HCT116 (cell line): ENCODE measurements at regions not wholly inside any gene's neighbourhood (a gene's known extent, or its start where the extent isn't known, plus 50 kb on each side); places are given as distances from the start of the nearest gene placed in this dataset.

Experiments used
- ATAC-seq: fragments of 200-7000 bp; cut with Tn5 transposase; 2 replicates; pipeline ENCODE4 v1.9.1; 2020; ENCODE audit warnings: mild to moderate bottlenecking, moderate library complexity
- BruUV-seq: library from RNA; stranded (reverse); fragments of 400-500 nt; replicated peaks from 2 replicates; lab custom pipeline; 2021; lab: Mats Ljungman, UMichigan
- CTCF ChIA-PET: fragments of 300-600 bp; sonication (Branson Sonifier 250); formaldehyde crosslinking; loops from one replicate; lab custom pipeline; 2021; ENCODE audit warnings: antibody characterized with exemption; lab: Charles Lee
- POLR2A ChIA-PET: fragments of 300-600, 350-600 bp; sonication (Branson Sonifier 250); formaldehyde crosslinking; loops from one replicate; lab custom pipeline; 2021; ENCODE audit warnings: antibody characterized with exemption; lab: Charles Lee
- RAD21 ChIA-PET, 2 experiments: fragments of 300-600 bp; sonication (Branson Sonifier 250); formaldehyde crosslinking; loops; one replicate each; lab custom pipeline; 2023; ENCODE audit warnings: low total read pairs in 2 of 2; ENCODE audit not compliant: uncharacterized antibody in 2 of 2, unreplicated experiment in 2 of 2, low non-redundant PET in 1 of 2; lab: Charles Lee
- DNase-seq: peaks from one replicate; pipeline ENCODE4 v3.0.0-alpha.2; 2010; ENCODE audit warnings: low read depth, low spot score
- H2AFZ ChIP-seq: fragments of 200-600 bp; shearing (Covaris generic), sonication (generic); 2 replicates; pipeline ENCODE4 v1.6.1; 2017; ENCODE audit warnings: low read depth, mixed run types, mixed read lengths, antibody characterized with exemption, low read length; ENCODE audit not compliant: poor library complexity, severe bottlenecking
- H3K27ac ChIP-seq: 2 replicates; pipeline ENCODE4 v1.5.1; 2012; ENCODE audit warnings: low read depth, low read length
- H3K27me3 ChIP-seq: fragments of 200-600 bp; sonication (generic); 2 replicates; pipeline ENCODE4 v1.6.1; 2016; ENCODE audit warnings: mixed run types, low read length, mixed read lengths; ENCODE audit not compliant: insufficient read depth
- H3K36me3 ChIP-seq, 2 experiments: fragments of 200-500 bp in 1 of 2; fragments of 200-600 bp in 1 of 2; sonication (Bioruptor generic) in 1 of 2; sonication (generic) in 1 of 2; 2 replicates each; pipeline versions ENCODE4 v1.5.1 to v1.6.1; 2014 to 2016; ENCODE audit warnings: low read length in 2 of 2, inconsistent platforms in 1 of 2, mixed read lengths in 1 of 2, mixed run types in 1 of 2; ENCODE audit not compliant: insufficient read depth in 2 of 2, control insufficient read depth in 1 of 2
- H3K4me1 ChIP-seq, 2 experiments: fragments of 200-600 bp in 1 of 2; sonication (generic) in 1 of 2; 2 replicates each; pipeline versions ENCODE4 v1.5.1 to v1.6.1; 2012 to 2017; ENCODE audit warnings: low read length in 2 of 2, inconsistent platforms in 1 of 2, mild to moderate bottlenecking in 1 of 2, mixed read lengths in 1 of 2, mixed run types in 1 of 2, moderate library complexity in 1 of 2; ENCODE audit not compliant: insufficient read depth in 2 of 2, control insufficient read depth in 1 of 2
- H3K4me2 ChIP-seq: fragments of 200-600 bp; sonication (generic); 2 replicates; pipeline ENCODE4 v1.6.1; 2017; ENCODE audit warnings: mixed run types, low read length, mixed read lengths
- H3K4me3 ChIP-seq, 2 experiments: fragments of 200-600 bp in 1 of 2; sonication (generic) in 1 of 2; replicated peaks in 1 of 2; 2 replicates each; pipeline ENCODE4 v1.5.1; 2011 to 2016; ENCODE audit warnings: low read length in 2 of 2, control low read depth in 1 of 2, low read depth in 1 of 2, mild to moderate bottlenecking in 1 of 2, mixed read lengths in 1 of 2, mixed run types in 1 of 2
- H3K79me2 ChIP-seq: fragments of 200-600 bp; sonication (generic); 2 replicates; pipeline ENCODE4 v1.6.1; 2017; ENCODE audit warnings: mild to moderate bottlenecking, mixed run types, low read length, moderate library complexity, mixed read lengths; ENCODE audit not compliant: insufficient read depth
- H3K9ac ChIP-seq: fragments of 200-600 bp; sonication (generic); 2 replicates; pipeline ENCODE4 v1.6.1; 2016; ENCODE audit warnings: low read length, mixed read lengths
- H3K9me2 ChIP-seq: fragments of 200-600 bp; sonication (generic), shearing (Covaris generic); 2 replicates; pipeline ENCODE4 v1.6.1; 2017; ENCODE audit warnings: mixed run types, mild to moderate bottlenecking, moderate library complexity; ENCODE audit not compliant: insufficient read depth
- H3K9me3 ChIP-seq, 2 experiments: fragments of 200-500 bp in 1 of 2; fragments of 200-600 bp in 1 of 2; sonication (Bioruptor generic) in 1 of 2; sonication (generic) in 1 of 2; 2 replicates each; pipeline ENCODE4 v1.6.1; 2014 to 2017; ENCODE audit warnings: low read length in 2 of 2, mixed read lengths in 2 of 2, inconsistent platforms in 1 of 2, low read depth in 1 of 2, mild to moderate bottlenecking in 1 of 2, mixed run types in 1 of 2, moderate library complexity in 1 of 2; ENCODE audit not compliant: control insufficient read depth in 1 of 2, insufficient read depth in 1 of 2
- H4K20me1 ChIP-seq: fragments of 200-600 bp; sonication (generic), shearing (Covaris generic); 2 replicates; pipeline ENCODE4 v1.6.1; 2017; ENCODE audit warnings: mixed run types, mild to moderate bottlenecking, moderate library complexity; ENCODE audit not compliant: insufficient read depth
- CBX3 ChIP-seq: IDR thresholded peaks from 2 replicates; pipeline ENCODE4 v1.6.1; 2012; ENCODE audit warnings: low read depth
- EGR1 ChIP-seq: IDR thresholded peaks from 2 replicates; pipeline ENCODE4 v1.6.1; 2012; ENCODE audit warnings: low read depth
- EZH2 ChIP-seq: fragments of 200-600 bp; sonication (generic); IDR thresholded peaks from 2 replicates; pipeline ENCODE4 v1.6.1; 2017; ENCODE audit warnings: antibody characterized with exemption, mixed run types
- EZH2phosphoT487 ChIP-seq: fragments of 200-600 bp; IDR thresholded peaks from 2 replicates; pipeline ENCODE4 v1.6.1; 2018; ENCODE audit warnings: antibody characterized with exemption, borderline replicate concordance
- JUND ChIP-seq: IDR thresholded peaks from 2 replicates; pipeline ENCODE4 v1.6.1; 2012
- POLR2A ChIP-seq: IDR thresholded peaks from 2 replicates; pipeline ENCODE4 v1.7.0; 2011; ENCODE audit warnings: borderline replicate concordance; ENCODE audit not compliant: insufficient read depth, insufficient read length; ENCODE audit errors: extremely low read depth
- RAD21 ChIP-seq: IDR thresholded peaks from 2 replicates; pipeline ENCODE4 v1.6.1; 2012; ENCODE audit warnings: low read depth, mild to moderate bottlenecking
- SRF ChIP-seq: IDR thresholded peaks from 2 replicates; pipeline ENCODE4 v1.6.1; 2012; ENCODE audit warnings: low read depth
- TCF7L2 ChIP-seq: IDR thresholded peaks from 2 replicates; pipeline ENCODE4 v1.7.0; 2011; ENCODE audit warnings: borderline replicate concordance, inconsistent platforms; ENCODE audit not compliant: insufficient read depth, insufficient read length; ENCODE audit errors: extremely low read depth
- ZFX ChIP-seq: fragments of 450-650 bp; IDR thresholded peaks from 2 replicates; pipeline ENCODE4 v1.6.1; 2017
- ZNF274 ChIP-seq: fragments of 200-500 bp; sonication (Bioruptor generic); IDR thresholded peaks from 2 replicates; pipeline ENCODE4 v1.6.1; 2014; ENCODE audit warnings: mild to moderate bottlenecking, low read depth, low read length, inconsistent platforms
- intact Hi-C: fragments of 100-400 bp; cut with micrococcal nuclease; formaldehyde crosslinking; loops from 2 replicates; pipeline ENCODE4 v1.10.0; 2022
- TF ChIP-seq, protein P1 (sequence below), 3 experiments: fragments of 200-600 bp in 1 of 3; sonication (generic) in 1 of 3; IDR thresholded peaks in 2 of 3; conservative IDR thresholded peaks in 1 of 3; 2 replicates each; pipeline ENCODE4 v1.5.1; 2012 to 2017; ENCODE audit warnings: low read depth in 2 of 3, low read length in 2 of 3, antibody characterized with exemption in 1 of 3, borderline replicate concordance in 1 of 3, control low read depth in 1 of 3, mild to moderate bottlenecking in 1 of 3, mixed read lengths in 1 of 3, mixed run types in 1 of 3, moderate library complexity in 1 of 3; ENCODE audit not compliant: insufficient read depth in 1 of 3
- TF ChIP-seq, protein P2 (sequence below): IDR thresholded peaks from 2 replicates; pipeline ENCODE4 v1.6.1; 2012
- TF ChIP-seq, protein P3 (sequence below): IDR thresholded peaks from 2 replicates; pipeline ENCODE4 v1.6.1; 2011; ENCODE audit warnings: mild to moderate bottlenecking, low read length, moderate library complexity; ENCODE audit not compliant: insufficient replicate concordance; ENCODE audit errors: extremely low read depth

DNA sequence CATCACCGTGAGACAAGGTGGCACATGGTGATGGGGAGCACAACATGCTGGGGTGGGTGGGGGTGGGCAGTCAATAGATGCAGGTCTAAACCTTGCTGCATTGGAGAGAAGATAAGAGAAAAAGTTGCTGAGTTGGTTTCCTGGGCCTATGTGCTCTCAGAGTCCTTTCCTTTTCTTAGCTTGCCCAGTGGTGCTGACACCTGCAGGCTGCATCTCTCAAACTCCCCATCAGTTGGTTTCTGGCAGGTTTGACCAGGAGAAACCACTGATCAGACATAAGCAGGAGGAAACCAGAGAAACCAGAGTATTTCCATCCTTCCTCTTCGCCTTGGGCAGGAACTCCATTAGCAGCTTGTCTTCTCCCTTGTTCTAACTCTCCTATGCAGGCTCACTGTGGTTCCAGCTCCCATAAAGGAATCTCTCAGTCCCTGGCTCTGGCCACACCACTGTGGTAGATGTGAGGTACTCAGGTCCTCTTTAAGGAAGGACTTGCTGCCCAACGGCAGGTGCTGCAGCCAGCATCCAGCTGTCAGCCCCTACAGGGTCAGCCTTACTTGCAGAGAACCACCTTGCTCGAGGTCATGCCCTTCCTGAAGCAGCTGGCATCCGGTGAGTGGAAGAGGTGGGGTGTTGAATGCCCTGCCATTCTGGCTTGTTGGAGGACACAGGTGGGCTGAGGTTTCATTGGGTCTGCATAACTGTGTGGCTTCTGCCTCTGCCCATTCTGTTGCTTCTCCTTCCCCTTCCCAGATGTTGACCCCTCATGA, 172.3 kb upstream of the ANKRD28 start:
- intact Hi-C loops = no loop called here
- Histone ChIP-seq H3K4me2 (no peak overlapping the region), H4K20me1 (no peaks in the 10 kb centered on the region), H3K79me2 (no peaks in the 10 kb centered on the region), H3K36me3 (no peaks in the 10 kb centered on the region), H3K27ac (no peak overlapping the region), H3K4me1 (no peaks in the 10 kb centered on the region), H3K9ac (no peak overlapping the region), H3K9me3 (no peaks in the 10 kb centered on the region)
- ATAC-seq (no peak), DNase-seq (no peak)
- TF ChIP-seq ZNF274 (no peak), ZFX (no peak), POLR2A (no peak), SRF (no peak), EZH2phosphoT487 (no peak), JUND (no peak), EZH2 (no peak), CBX3 (no peak), TCF7L2 (no peak), RAD21 (no peak), EGR1 (no peak)
- TF ChIP-seq, protein P1, sequence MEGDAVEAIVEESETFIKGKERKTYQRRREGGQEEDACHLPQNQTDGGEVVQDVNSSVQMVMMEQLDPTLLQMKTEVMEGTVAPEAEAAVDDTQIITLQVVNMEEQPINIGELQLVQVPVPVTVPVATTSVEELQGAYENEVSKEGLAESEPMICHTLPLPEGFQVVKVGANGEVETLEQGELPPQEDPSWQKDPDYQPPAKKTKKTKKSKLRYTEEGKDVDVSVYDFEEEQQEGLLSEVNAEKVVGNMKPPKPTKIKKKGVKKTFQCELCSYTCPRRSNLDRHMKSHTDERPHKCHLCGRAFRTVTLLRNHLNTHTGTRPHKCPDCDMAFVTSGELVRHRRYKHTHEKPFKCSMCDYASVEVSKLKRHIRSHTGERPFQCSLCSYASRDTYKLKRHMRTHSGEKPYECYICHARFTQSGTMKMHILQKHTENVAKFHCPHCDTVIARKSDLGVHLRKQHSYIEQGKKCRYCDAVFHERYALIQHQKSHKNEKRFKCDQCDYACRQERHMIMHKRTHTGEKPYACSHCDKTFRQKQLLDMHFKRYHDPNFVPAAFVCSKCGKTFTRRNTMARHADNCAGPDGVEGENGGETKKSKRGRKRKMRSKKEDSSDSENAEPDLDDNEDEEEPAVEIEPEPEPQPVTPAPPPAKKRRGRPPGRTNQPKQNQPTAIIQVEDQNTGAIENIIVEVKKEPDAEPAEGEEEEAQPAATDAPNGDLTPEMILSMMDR (IDR thresholded peaks at IDR 0.05 in 2 of 3, conservative IDR thresholded peaks at IDR 0.05 in 1 of 3; ENCODE audit: borderline replicate concordance in 1 of 3, insufficient read depth in 1 of 3, low read depth in 2 of 3, low read length in 2 of 3) = no peak
- TF ChIP-seq, protein P2, sequence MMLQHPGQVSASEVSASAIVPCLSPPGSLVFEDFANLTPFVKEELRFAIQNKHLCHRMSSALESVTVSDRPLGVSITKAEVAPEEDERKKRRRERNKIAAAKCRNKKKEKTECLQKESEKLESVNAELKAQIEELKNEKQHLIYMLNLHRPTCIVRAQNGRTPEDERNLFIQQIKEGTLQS = no peak
- TF ChIP-seq, protein P3, sequence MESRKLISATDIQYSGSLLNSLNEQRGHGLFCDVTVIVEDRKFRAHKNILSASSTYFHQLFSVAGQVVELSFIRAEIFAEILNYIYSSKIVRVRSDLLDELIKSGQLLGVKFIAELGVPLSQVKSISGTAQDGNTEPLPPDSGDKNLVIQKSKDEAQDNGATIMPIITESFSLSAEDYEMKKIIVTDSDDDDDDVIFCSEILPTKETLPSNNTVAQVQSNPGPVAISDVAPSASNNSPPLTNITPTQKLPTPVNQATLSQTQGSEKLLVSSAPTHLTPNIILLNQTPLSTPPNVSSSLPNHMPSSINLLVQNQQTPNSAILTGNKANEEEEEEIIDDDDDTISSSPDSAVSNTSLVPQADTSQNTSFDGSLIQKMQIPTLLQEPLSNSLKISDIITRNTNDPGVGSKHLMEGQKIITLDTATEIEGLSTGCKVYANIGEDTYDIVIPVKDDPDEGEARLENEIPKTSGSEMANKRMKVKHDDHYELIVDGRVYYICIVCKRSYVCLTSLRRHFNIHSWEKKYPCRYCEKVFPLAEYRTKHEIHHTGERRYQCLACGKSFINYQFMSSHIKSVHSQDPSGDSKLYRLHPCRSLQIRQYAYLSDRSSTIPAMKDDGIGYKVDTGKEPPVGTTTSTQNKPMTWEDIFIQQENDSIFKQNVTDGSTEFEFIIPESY = no peak
- TF ChIP-seq, all 23 proteins: peak for 0
- ChIA-PET CTCF (no interaction called here), RAD21 (no interaction called here), POLR2A (no interaction called here)
- Histone ChIP-seq H3K9me2 (no peaks in the 10 kb centered on the region), H2AFZ (no peak overlapping the region), H3K4me3 (no peak overlapping the region), H3K27me3 (no peaks in the 10 kb centered on the region)
- BruUV-seq = no TSS peak
